ENCODE measurements at regions not wholly inside any gene's neighbourhood (a gene's known extent, or its start where the extent isn't known, plus 50 kb on each side); places are given as distances from the start of the nearest gene placed in this dataset.

GRCh38 chr11:19350160-19350559 lies 109.4 kb upstream of the E2F8 start:
- no peak for TF ChIP-seq CTCF (IDR thresholded peaks at IDR 0.05)
- TF ChIP-seq, protein P1, sequence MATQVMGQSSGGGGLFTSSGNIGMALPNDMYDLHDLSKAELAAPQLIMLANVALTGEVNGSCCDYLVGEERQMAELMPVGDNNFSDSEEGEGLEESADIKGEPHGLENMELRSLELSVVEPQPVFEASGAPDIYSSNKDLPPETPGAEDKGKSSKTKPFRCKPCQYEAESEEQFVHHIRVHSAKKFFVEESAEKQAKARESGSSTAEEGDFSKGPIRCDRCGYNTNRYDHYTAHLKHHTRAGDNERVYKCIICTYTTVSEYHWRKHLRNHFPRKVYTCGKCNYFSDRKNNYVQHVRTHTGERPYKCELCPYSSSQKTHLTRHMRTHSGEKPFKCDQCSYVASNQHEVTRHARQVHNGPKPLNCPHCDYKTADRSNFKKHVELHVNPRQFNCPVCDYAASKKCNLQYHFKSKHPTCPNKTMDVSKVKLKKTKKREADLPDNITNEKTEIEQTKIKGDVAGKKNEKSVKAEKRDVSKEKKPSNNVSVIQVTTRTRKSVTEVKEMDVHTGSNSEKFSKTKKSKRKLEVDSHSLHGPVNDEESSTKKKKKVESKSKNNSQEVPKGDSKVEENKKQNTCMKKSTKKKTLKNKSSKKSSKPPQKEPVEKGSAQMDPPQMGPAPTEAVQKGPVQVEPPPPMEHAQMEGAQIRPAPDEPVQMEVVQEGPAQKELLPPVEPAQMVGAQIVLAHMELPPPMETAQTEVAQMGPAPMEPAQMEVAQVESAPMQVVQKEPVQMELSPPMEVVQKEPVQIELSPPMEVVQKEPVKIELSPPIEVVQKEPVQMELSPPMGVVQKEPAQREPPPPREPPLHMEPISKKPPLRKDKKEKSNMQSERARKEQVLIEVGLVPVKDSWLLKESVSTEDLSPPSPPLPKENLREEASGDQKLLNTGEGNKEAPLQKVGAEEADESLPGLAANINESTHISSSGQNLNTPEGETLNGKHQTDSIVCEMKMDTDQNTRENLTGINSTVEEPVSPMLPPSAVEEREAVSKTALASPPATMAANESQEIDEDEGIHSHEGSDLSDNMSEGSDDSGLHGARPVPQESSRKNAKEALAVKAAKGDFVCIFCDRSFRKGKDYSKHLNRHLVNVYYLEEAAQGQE (IDR thresholded peaks at IDR 0.05; ENCODE audit: insufficient read depth in 1 of 2, low read depth in 2 of 2, low read length in 1 of 2): no peak
